IMR-90 (cell line): ENCODE measurements at regions not wholly inside any gene's neighbourhood (a gene's known extent, or its start where the extent isn't known, plus 50 kb on each side); places are given as distances from the start of the nearest gene placed in this dataset.

ENCODE experiments used
- BHLHE40 ChIP-seq: fragments of 150-350 bp; IDR thresholded peaks from 2 replicates; pipeline ENCODE4 v1.6.1; 2016; ENCODE audit warnings: mild to moderate bottlenecking, low read depth, low read length
- CEBPB ChIP-seq: IDR thresholded peaks from 2 replicates; pipeline ENCODE4 v1.6.1; 2012; ENCODE audit warnings: low read depth, low read length, improper control_type of control experiment
- CTCF ChIP-seq: conservative IDR thresholded peaks from 2 replicates; pipeline ENCODE4 v1.5.1; 2012; ENCODE audit warnings: mild to moderate bottlenecking, low read depth, low read length, improper control_type of control experiment
- MAZ ChIP-seq: IDR thresholded peaks from 2 replicates; pipeline ENCODE4 v1.6.1; 2012; ENCODE audit warnings: low read depth, mild to moderate bottlenecking, low read length, improper control_type of control experiment, moderate library complexity, borderline replicate concordance
- MXI1 ChIP-seq: IDR thresholded peaks from 2 replicates; pipeline ENCODE4 v1.6.1; 2012; ENCODE audit warnings: low read depth, mild to moderate bottlenecking, low read length, moderate library complexity, borderline replicate concordance
- RAD21 ChIP-seq: IDR thresholded peaks from 2 replicates; pipeline ENCODE4 v1.6.1; 2012; ENCODE audit warnings: low read length, improper control_type of control experiment
- RCOR1 ChIP-seq: IDR thresholded peaks from 2 replicates; pipeline ENCODE4 v1.6.1; 2012; ENCODE audit warnings: mild to moderate bottlenecking, low read length, improper control_type of control experiment; ENCODE audit not compliant: insufficient replicate concordance
- RFX5 ChIP-seq: IDR thresholded peaks from 2 replicates; pipeline ENCODE4 v1.8.0; 2012; ENCODE audit warnings: low read depth, mild to moderate bottlenecking, low read length, moderate library complexity

- TF ChIP-seq RAD21 (no peak), RCOR1 (no peak), CTCF (no peak), CEBPB (0 out of 2 replicates have a peak, but pooled peaks have one; percentile 32), MAZ (no peak), MXI1 (no peak), RFX5 (no peak), BHLHE40 (no peak)
These were observed 747.2 kb upstream of the TMEM132C start for GRCh38 chr12:127519779-127520178.
